IMR-90 (cell line): ENCODE measurements at regions not wholly inside any gene's neighbourhood (a gene's known extent, or its start where the extent isn't known, plus 50 kb on each side); places are given as distances from the start of the nearest gene placed in this dataset.

Experiments
- BHLHE40 ChIP-seq: fragments of 150-350 bp; IDR thresholded peaks from 2 replicates; pipeline ENCODE4 v1.6.1; 2016; ENCODE audit warnings: mild to moderate bottlenecking, low read depth, low read length
- CEBPB ChIP-seq: IDR thresholded peaks from 2 replicates; pipeline ENCODE4 v1.6.1; 2012; ENCODE audit warnings: low read depth, low read length, improper control_type of control experiment
- FOS ChIP-seq: fragments of 150-350 bp; IDR thresholded peaks from 2 replicates; pipeline ENCODE4 v1.6.1; 2016; ENCODE audit warnings: low read depth, low read length
- MAFK ChIP-seq: IDR thresholded peaks from 2 replicates; pipeline ENCODE4 v1.6.1; 2012; ENCODE audit warnings: low read depth, low read length, improper control_type of control experiment
- MXI1 ChIP-seq: IDR thresholded peaks from 2 replicates; pipeline ENCODE4 v1.6.1; 2012; ENCODE audit warnings: low read depth, mild to moderate bottlenecking, low read length, moderate library complexity, borderline replicate concordance
- POLR2A ChIP-seq: IDR thresholded peaks from 2 replicates; pipeline ENCODE4 v1.6.1; 2012; ENCODE audit warnings: mild to moderate bottlenecking, low read depth, low read length
- RAD21 ChIP-seq: IDR thresholded peaks from 2 replicates; pipeline ENCODE4 v1.6.1; 2012; ENCODE audit warnings: low read length, improper control_type of control experiment
- RCOR1 ChIP-seq: IDR thresholded peaks from 2 replicates; pipeline ENCODE4 v1.6.1; 2012; ENCODE audit warnings: mild to moderate bottlenecking, low read length, improper control_type of control experiment; ENCODE audit not compliant: insufficient replicate concordance
- SMC3 ChIP-seq: fragments of 150-350 bp; IDR thresholded peaks from 2 replicates; pipeline ENCODE4 v1.6.1; 2016; ENCODE audit warnings: low read depth, mild to moderate bottlenecking, antibody characterized with exemption, low read length, moderate library complexity
- TF ChIP-seq, protein P1 (sequence below): conservative IDR thresholded peaks from 2 replicates; pipeline ENCODE4 v1.5.1; 2012; ENCODE audit warnings: mild to moderate bottlenecking, low read depth, low read length, improper control_type of control experiment
- TF ChIP-seq, protein P2 (sequence below): fragments of 150-350 bp; IDR thresholded peaks from 2 replicates; pipeline ENCODE4 v1.6.1; 2016; ENCODE audit warnings: low read depth, mild to moderate bottlenecking, low read length, moderate library complexity, borderline replicate concordance

DNA sequence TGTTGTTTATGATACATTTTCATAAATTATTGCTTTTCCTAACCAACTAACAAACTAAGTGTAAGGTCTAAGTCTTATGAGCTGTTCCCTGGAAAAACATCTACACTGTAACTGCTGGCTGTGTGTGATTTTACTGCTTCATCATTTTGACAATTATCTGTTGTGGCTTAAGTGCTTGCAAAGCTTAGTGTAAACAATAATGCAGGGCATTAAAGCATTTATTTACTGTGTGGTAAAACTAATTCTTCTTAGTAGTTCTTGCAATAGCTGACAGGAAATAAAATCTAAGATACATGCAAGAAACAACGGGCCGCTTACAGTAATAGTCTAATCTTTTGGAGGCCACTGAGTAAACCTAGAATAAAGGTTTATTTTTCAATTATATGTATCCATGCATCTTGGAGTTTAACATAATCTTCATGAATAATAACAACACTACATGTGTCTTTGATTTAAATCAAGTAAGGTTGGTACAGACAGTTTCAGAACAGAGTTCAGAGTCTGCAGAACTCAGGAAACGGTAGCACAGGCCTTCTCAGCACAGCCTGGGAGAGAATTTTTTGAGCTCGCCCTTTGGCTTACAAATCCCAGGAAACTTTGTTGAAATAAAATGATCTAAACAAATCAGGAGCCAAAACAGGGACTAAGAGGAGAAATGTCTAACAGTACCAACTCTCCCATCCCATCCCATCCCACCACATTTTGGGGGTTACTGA is 473.1 kb downstream of the NR2F1-AS1 start:
- TF ChIP-seq, protein P1, sequence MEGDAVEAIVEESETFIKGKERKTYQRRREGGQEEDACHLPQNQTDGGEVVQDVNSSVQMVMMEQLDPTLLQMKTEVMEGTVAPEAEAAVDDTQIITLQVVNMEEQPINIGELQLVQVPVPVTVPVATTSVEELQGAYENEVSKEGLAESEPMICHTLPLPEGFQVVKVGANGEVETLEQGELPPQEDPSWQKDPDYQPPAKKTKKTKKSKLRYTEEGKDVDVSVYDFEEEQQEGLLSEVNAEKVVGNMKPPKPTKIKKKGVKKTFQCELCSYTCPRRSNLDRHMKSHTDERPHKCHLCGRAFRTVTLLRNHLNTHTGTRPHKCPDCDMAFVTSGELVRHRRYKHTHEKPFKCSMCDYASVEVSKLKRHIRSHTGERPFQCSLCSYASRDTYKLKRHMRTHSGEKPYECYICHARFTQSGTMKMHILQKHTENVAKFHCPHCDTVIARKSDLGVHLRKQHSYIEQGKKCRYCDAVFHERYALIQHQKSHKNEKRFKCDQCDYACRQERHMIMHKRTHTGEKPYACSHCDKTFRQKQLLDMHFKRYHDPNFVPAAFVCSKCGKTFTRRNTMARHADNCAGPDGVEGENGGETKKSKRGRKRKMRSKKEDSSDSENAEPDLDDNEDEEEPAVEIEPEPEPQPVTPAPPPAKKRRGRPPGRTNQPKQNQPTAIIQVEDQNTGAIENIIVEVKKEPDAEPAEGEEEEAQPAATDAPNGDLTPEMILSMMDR: no peak
- TF ChIP-seq BHLHE40 (no peak), POLR2A (no peak), MAFK (no peak), CEBPB (no peak), RAD21 (no peak), FOS (no peak), MXI1 (no peak), SMC3 (no peak), RCOR1 (no peak)
- TF ChIP-seq, protein P2, sequence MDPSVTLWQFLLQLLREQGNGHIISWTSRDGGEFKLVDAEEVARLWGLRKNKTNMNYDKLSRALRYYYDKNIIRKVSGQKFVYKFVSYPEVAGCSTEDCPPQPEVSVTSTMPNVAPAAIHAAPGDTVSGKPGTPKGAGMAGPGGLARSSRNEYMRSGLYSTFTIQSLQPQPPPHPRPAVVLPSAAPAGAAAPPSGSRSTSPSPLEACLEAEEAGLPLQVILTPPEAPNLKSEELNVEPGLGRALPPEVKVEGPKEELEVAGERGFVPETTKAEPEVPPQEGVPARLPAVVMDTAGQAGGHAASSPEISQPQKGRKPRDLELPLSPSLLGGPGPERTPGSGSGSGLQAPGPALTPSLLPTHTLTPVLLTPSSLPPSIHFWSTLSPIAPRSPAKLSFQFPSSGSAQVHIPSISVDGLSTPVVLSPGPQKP: no peak
